Liver (tissue), 8 donors: ENCODE measurements at regions not wholly inside any gene's neighbourhood (a gene's known extent, or its start where the extent isn't known, plus 50 kb on each side); places are given as distances from the start of the nearest gene placed in this dataset.

Source experiments
- DNase-seq: peaks from one replicate; pipeline ENCODE4 v3.0.0-alpha.2; 2017; ENCODE audit warnings: low spot score
- H3K27ac ChIP-seq, 2 donors: one replicate each; pipeline ENCODE4 v1.7.0; 2013; ENCODE audit warnings: inconsistent platforms in 2 of 2, low read length in 2 of 2, control low read depth in 1 of 2, low read depth in 1 of 2, mild to moderate bottlenecking in 1 of 2
- H3K27me3 ChIP-seq, 4 donors: one replicate each; pipeline versions ENCODE4 v1.6.1 to v1.7.0; 2013; ENCODE audit warnings: low read length in 3 of 4, inconsistent platforms in 1 of 4, mild to moderate bottlenecking in 1 of 4, moderate library complexity in 1 of 4; ENCODE audit not compliant: control insufficient read depth in 4 of 4, insufficient read depth in 4 of 4
- H3K36me3 ChIP-seq, 4 donors: one replicate each; pipeline versions ENCODE4 v1.6.1 to v1.7.0; 2013; ENCODE audit warnings: low read length in 3 of 4, mild to moderate bottlenecking in 3 of 4, low read depth in 1 of 4, moderate library complexity in 1 of 4; ENCODE audit not compliant: control insufficient read depth in 4 of 4, insufficient read depth in 3 of 4
- H3K4me1 ChIP-seq, 4 donors: one replicate each; pipeline versions ENCODE4 v1.6.1 to v1.7.0; 2013; ENCODE audit warnings: low read length in 3 of 4, mild to moderate bottlenecking in 3 of 4, moderate library complexity in 1 of 4; ENCODE audit not compliant: control insufficient read depth in 4 of 4, insufficient read depth in 4 of 4
- H3K4me3 ChIP-seq, 3 donors: one replicate each; pipeline versions ENCODE4 v1.6.1 to v1.7.0; 2013; ENCODE audit warnings: low read length in 3 of 3, control low read depth in 1 of 3, low read depth in 1 of 3, mild to moderate bottlenecking in 1 of 3
- H3K9ac ChIP-seq, 2 donors: one replicate each; pipeline ENCODE4 v1.7.0; 2013; ENCODE audit warnings: low read length in 2 of 2, mild to moderate bottlenecking in 2 of 2, moderate library complexity in 2 of 2, control low read depth in 1 of 2, low read depth in 1 of 2
- H3K9me3 ChIP-seq, 4 donors: one replicate each; pipeline versions ENCODE4 v1.6.1 to v1.7.0; 2013; ENCODE audit warnings: low read length in 3 of 4; ENCODE audit not compliant: control insufficient read depth in 4 of 4
- ATF3 ChIP-seq: IDR thresholded peaks from 2 replicates; pipeline ENCODE4 v1.6.1; 2016; ENCODE audit warnings: antibody characterized with exemption
- CTCF ChIP-seq: fragments of 150-350 bp; IDR thresholded peaks from 2 replicates; pipeline ENCODE4 v1.5.1; 2017; ENCODE audit warnings: improper control_type of control experiment, low read depth, low read length; ENCODE audit not compliant: missing input control
- EGR1 ChIP-seq, 2 donors: IDR thresholded peaks; 2 replicates each; pipeline ENCODE4 v1.6.1; 2016 to 2018; ENCODE audit warnings: antibody characterized with exemption in 2 of 2, low read depth in 2 of 2
- FOXA1 ChIP-seq: IDR thresholded peaks from 2 replicates; pipeline ENCODE4 v1.6.1; 2016; ENCODE audit warnings: antibody characterized with exemption
- FOXA2 ChIP-seq: IDR thresholded peaks from 2 replicates; pipeline ENCODE4 v1.6.1; 2016; ENCODE audit warnings: antibody characterized with exemption
- GABPA ChIP-seq, 2 donors: IDR thresholded peaks in 1 of 2; conservative IDR thresholded peaks in 1 of 2; 2 replicates each; pipeline ENCODE4 v1.6.1; 2016; ENCODE audit warnings: antibody characterized with exemption in 2 of 2, mild to moderate bottlenecking in 1 of 2, moderate library complexity in 1 of 2
- HNF4A ChIP-seq, 2 donors: conservative IDR thresholded peaks; 2 replicates each; pipeline ENCODE4 v1.6.1; 2016; ENCODE audit warnings: antibody characterized with exemption in 2 of 2, mild to moderate bottlenecking in 2 of 2
- HNF4G ChIP-seq: IDR thresholded peaks from 2 replicates; pipeline ENCODE4 v1.6.1; 2016; ENCODE audit warnings: antibody characterized with exemption
- JUND ChIP-seq, 2 donors: IDR thresholded peaks; 2 replicates each; pipeline ENCODE4 v1.6.1; 2016; ENCODE audit warnings: antibody characterized with exemption in 2 of 2
- MAX ChIP-seq: IDR thresholded peaks from 2 replicates; pipeline ENCODE4 v1.6.1; 2016; ENCODE audit warnings: antibody characterized with exemption
- NR2F2 ChIP-seq: IDR thresholded peaks from 2 replicates; pipeline ENCODE4 v1.6.1; 2016; ENCODE audit warnings: antibody characterized with exemption
- REST ChIP-seq: IDR thresholded peaks from 2 replicates; pipeline ENCODE4 v1.6.1; 2016; ENCODE audit warnings: antibody characterized with exemption, mild to moderate bottlenecking
- RXRA ChIP-seq, 2 donors: IDR thresholded peaks; 2 replicates each; pipeline ENCODE4 v1.6.1; 2017 to 2018; ENCODE audit warnings: antibody characterized with exemption in 2 of 2, mild to moderate bottlenecking in 1 of 2
- SP1 ChIP-seq: IDR thresholded peaks from 2 replicates; pipeline ENCODE4 v1.6.1; 2018; ENCODE audit warnings: antibody characterized with exemption, mild to moderate bottlenecking
- TAF1 ChIP-seq: conservative IDR thresholded peaks from 2 replicates; pipeline ENCODE4 v1.6.1; 2016; ENCODE audit warnings: antibody characterized with exemption, mild to moderate bottlenecking
- ZBTB33 ChIP-seq: IDR thresholded peaks from 2 replicates; pipeline ENCODE4 v1.6.1; 2016; ENCODE audit warnings: antibody characterized with exemption
- WGBS: extraction: QIAGEN DNeasy Blood & Tissue Kit; methylation state at CpG from one replicate; pipeline ENCODE4 v1.1.7; 2013; 5-methylcytosine and 5-hydroxymethylcytosine counted together
- donor health status: healthy.
- donor health status: healthy.
- donor health status: healthy.
- donor health status: healthy.
- donor health status: healthy.

GRCh38 chr6:3646616-3647362, 104.7 kb downstream of the PXDC1 start:
- Histone ChIP-seq H3K9me3 (no peaks in the 10 kb centered on the region), H3K36me3 (no peaks in the 10 kb centered on the region), H3K4me3 (no peak overlapping the region), H3K27ac (no peak overlapping the region), H3K4me1 (no peaks in the 10 kb centered on the region), H3K9ac (no peak overlapping the region), H3K27me3 (no peaks in the 10 kb centered on the region)
- no peak for TF ChIP-seq MAX
- no peak for TF ChIP-seq EGR1 (IDR thresholded peaks at IDR 0.05; ENCODE audit: low read depth in 2 of 2)
- no peak for TF ChIP-seq GABPA (IDR thresholded peaks at IDR 0.05 in 1 of 2, conservative IDR thresholded peaks at IDR 0.05 in 1 of 2)
- TF ChIP-seq REST, result no peak
- TF ChIP-seq SP1, result no peak
- TF ChIP-seq HNF4G, result no peak
- no peak for TF ChIP-seq FOXA2
- no peak for TF ChIP-seq FOXA1
- TF ChIP-seq ATF3, result no peak
- TF ChIP-seq TAF1, result no peak
- no peak for TF ChIP-seq JUND (IDR thresholded peaks at IDR 0.05)
- no peak for TF ChIP-seq ZBTB33
- no peak for TF ChIP-seq RXRA (IDR thresholded peaks at IDR 0.05)
- TF ChIP-seq NR2F2, result no peak
- no peak for TF ChIP-seq HNF4A (conservative IDR thresholded peaks at IDR 0.05)
- WGBS, result 93% methylated on average over 27 of the region's 27 CpGs
- no peak for DNase-seq

- Histone ChIP-seq H3K9me3 (no peaks in the 10 kb centered on the region), H3K27me3 (no peaks in the 10 kb centered on the region), H3K9ac (no peak overlapping the region), H3K4me1 (no peaks in the 10 kb centered on the region), H3K27ac (no peak overlapping the region), H3K4me3 (no peak overlapping the region), H3K36me3 (no peaks in the 10 kb centered on the region)
- WGBS, result 87% methylated on average over 6 of the region's 6 CpGs
- TF ChIP-seq ATF3, result no peak
- TF ChIP-seq CTCF, result no peak
- TF ChIP-seq MAX, result no peak
- no peak for TF ChIP-seq FOXA1
- TF ChIP-seq NR2F2, result no peak
- TF ChIP-seq FOXA2, result no peak
- DNase-seq, result no peak
These were observed 106.8 kb downstream of the PXDC1 start for GRCh38 chr6:3644739-3645012.
